GM12865 (cell line): ENCODE measurements at regions not wholly inside any gene's neighbourhood (a gene's known extent, or its start where the extent isn't known, plus 50 kb on each side); places are given as distances from the start of the nearest gene placed in this dataset.

Experiments used
- DNase-seq: peaks from one replicate; pipeline ENCODE4 v3.0.0; 2010; ENCODE audit warnings: low read depth
- H3K4me3 ChIP-seq: 2 replicates; pipeline ENCODE4 v1.5.1; 2011; ENCODE audit warnings: mild to moderate bottlenecking, low read depth, low read length, control low read depth
- TF ChIP-seq, protein P1 (sequence below): IDR thresholded peaks from 2 replicates; pipeline ENCODE4 v1.5.1; 2011; ENCODE audit warnings: low read length, control low read depth, low read depth, inconsistent platforms; ENCODE audit not compliant: insufficient read depth; ENCODE audit errors: missing control alignments

GRCh38 chr14:53861781-53862180 lies 94.8 kb downstream of the BMP4 start:
- no peak overlapping the region for H3K4me3 ChIP-seq
- TF ChIP-seq, protein P1, sequence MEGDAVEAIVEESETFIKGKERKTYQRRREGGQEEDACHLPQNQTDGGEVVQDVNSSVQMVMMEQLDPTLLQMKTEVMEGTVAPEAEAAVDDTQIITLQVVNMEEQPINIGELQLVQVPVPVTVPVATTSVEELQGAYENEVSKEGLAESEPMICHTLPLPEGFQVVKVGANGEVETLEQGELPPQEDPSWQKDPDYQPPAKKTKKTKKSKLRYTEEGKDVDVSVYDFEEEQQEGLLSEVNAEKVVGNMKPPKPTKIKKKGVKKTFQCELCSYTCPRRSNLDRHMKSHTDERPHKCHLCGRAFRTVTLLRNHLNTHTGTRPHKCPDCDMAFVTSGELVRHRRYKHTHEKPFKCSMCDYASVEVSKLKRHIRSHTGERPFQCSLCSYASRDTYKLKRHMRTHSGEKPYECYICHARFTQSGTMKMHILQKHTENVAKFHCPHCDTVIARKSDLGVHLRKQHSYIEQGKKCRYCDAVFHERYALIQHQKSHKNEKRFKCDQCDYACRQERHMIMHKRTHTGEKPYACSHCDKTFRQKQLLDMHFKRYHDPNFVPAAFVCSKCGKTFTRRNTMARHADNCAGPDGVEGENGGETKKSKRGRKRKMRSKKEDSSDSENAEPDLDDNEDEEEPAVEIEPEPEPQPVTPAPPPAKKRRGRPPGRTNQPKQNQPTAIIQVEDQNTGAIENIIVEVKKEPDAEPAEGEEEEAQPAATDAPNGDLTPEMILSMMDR: no peak
- no peak for DNase-seq

DNA sequence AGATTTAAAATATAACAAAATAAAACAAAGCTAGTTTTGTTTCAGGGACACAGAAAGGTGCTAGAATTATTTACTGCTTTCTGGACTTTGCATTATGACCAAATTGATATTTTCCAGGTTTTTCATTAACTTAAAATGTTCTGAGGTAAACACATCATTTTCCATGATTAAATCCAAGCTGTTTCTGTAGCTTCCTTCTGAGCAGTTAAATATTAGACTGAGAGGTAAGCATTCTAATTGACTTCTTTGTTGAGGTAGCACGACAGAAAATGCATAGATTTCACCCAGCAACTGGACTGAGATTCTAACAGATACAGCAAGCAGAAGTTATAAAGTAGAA lies 98.3 kb downstream of the BMP4 start:
- no peak for DNase-seq
- TF ChIP-seq, protein P1: no peak
- H3K4me3 ChIP-seq: no peak overlapping the region

DNA sequence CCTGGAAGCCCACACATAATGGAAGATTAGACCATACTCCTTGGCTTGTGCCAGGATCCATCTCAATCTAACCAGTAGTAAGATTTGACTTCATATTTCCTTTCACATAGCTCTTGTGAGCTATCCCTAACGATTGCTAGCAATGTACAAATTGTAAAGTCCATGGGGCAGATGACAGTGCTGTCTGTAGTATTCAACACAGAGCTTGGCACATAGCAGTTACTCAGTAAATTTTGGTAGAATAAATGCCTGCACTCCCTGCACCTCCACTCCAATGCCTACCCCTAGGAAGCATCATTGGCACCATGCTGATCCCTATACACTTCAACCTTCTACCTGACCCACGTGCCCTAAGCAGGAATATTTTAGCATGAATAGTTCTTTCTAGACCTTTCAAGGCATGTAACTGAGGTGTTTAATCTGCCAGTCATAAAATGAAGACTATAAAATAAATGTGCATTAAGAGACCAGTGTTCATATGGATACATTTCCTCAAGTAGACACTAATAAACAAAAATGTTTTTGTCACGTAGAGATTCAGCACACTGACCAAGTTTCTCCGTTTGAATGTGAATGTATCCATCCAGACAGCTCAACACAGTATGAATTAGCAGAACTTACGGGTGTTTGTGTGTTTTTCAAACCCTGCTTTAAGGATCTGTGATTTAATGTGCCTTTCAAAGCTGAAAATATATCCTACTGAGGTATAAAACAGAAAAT lies 98.8 kb downstream of the BMP4 start:
- DNase-seq: no peak
- TF ChIP-seq, protein P1: no peak
- H3K4me3 ChIP-seq: no peak overlapping the region

DNA sequence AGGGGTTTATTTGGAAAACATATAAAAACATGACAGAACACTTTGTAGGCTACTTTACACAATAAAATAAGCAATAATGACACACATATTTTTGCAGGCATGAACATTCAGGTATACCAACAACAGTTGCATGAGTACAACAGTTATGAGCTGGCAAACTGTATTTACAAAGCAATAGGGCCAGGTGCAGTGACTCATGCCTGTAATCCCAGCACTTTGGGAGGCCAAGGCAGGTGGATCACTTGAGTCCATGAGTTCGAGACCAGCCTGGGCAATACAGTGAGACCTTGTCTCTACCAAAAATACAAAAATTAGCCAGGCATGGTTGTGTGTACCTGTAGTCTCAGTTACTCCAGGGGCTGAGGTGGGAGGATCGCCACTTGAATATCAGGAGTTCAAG lies 101.1 kb downstream of the BMP4 start:
- DNase-seq: no peak
- H3K4me3 ChIP-seq: no peak overlapping the region
- TF ChIP-seq, protein P1: no peak

GRCh38 chr14:53855127-53855526 lies 101.5 kb downstream of the BMP4 start:
- no peak overlapping the region for H3K4me3 ChIP-seq
- TF ChIP-seq, protein P1: no peak
- no peak for DNase-seq

GRCh38 chr14:53851394-53852090 lies 105.1 kb downstream of the BMP4 start:
- TF ChIP-seq, protein P1: no peak
- no peak overlapping the region for H3K4me3 ChIP-seq
- no peak for DNase-seq
